Osteoblast (primary cell): ENCODE measurements at regions not wholly inside any gene's neighbourhood (a gene's known extent, or its start where the extent isn't known, plus 50 kb on each side); places are given as distances from the start of the nearest gene placed in this dataset.

Experiments used
- DNase-seq: peaks from one replicate; pipeline ENCODE4 v3.0.0; 2011; ENCODE audit warnings: low spot score, mixed read lengths; ENCODE audit not compliant: insufficient read length; ENCODE audit errors: missing footprints
- H2AFZ ChIP-seq: 2 replicates; pipeline ENCODE4 v1.6.0; 2011; ENCODE audit warnings: mild to moderate bottlenecking, low read length
- H3K27ac ChIP-seq: 2 replicates; pipeline ENCODE4 v1.5.1; 2011; ENCODE audit warnings: mild to moderate bottlenecking, low read depth, low read length, moderate library complexity
- H3K27me3 ChIP-seq: 2 replicates; pipeline ENCODE4 v1.6.0; 2012; ENCODE audit warnings: mild to moderate bottlenecking, control low read depth, inconsistent platforms, low read length, moderate library complexity; ENCODE audit not compliant: insufficient read depth
- H3K36me3 ChIP-seq: 2 replicates; pipeline ENCODE4 v1.5.1; 2011; ENCODE audit warnings: mild to moderate bottlenecking, low read length, control low read depth, moderate library complexity; ENCODE audit not compliant: insufficient read depth
- H3K4me1 ChIP-seq: 2 replicates; pipeline ENCODE4 v1.5.1; 2011; ENCODE audit warnings: mild to moderate bottlenecking, low read length, control low read depth, moderate library complexity; ENCODE audit not compliant: insufficient read depth
- H3K4me2 ChIP-seq: 2 replicates; pipeline ENCODE4 v1.6.0; 2011; ENCODE audit warnings: mild to moderate bottlenecking, low read length; ENCODE audit not compliant: insufficient read depth
- H3K4me3 ChIP-seq: fragments of 200-600 bp; sonication (generic); 3 replicates; pipeline ENCODE4 v1.5.1; 2012; ENCODE audit warnings: mild to moderate bottlenecking, low read length, inconsistent platforms; ENCODE audit not compliant: insufficient read depth
- H3K79me2 ChIP-seq: 2 replicates; pipeline ENCODE4 v1.6.0; 2012; ENCODE audit warnings: mild to moderate bottlenecking, low read length, control low read depth, inconsistent platforms; ENCODE audit not compliant: insufficient read depth
- H3K9me3 ChIP-seq: 2 replicates; pipeline ENCODE4 v1.5.1; 2011; ENCODE audit warnings: low read depth, low read length, control low read depth
- H4K20me1 ChIP-seq: 2 replicates; pipeline ENCODE4 v1.6.0; 2012; ENCODE audit warnings: mild to moderate bottlenecking, low read length, control low read depth; ENCODE audit not compliant: insufficient read depth
- TF ChIP-seq, protein P1 (sequence below): IDR thresholded peaks from 2 replicates; pipeline ENCODE4 v1.5.1; 2011; ENCODE audit warnings: mild to moderate bottlenecking, low read depth, low read length, moderate library complexity; ENCODE audit errors: extremely low read depth

DNA sequence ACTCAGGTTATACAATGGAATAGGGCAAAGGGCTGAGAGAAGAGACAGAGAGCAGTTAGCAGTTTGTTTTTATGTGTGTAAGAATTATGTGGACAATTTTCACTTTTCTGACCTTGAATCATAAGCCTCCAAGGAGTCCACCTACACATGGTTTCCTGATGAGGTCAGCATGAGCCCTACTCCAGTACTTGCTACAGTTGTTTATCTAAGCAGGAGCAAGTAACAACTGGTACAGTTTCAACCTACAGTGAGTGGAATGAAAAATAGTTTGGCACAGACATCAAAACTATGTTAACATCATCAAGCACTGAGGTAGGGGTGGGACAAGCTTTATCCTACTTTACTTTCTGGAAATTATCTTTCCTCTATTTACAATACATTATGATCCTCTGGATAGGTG, 426.7 kb upstream of the ID4 start:
- TF ChIP-seq, protein P1, sequence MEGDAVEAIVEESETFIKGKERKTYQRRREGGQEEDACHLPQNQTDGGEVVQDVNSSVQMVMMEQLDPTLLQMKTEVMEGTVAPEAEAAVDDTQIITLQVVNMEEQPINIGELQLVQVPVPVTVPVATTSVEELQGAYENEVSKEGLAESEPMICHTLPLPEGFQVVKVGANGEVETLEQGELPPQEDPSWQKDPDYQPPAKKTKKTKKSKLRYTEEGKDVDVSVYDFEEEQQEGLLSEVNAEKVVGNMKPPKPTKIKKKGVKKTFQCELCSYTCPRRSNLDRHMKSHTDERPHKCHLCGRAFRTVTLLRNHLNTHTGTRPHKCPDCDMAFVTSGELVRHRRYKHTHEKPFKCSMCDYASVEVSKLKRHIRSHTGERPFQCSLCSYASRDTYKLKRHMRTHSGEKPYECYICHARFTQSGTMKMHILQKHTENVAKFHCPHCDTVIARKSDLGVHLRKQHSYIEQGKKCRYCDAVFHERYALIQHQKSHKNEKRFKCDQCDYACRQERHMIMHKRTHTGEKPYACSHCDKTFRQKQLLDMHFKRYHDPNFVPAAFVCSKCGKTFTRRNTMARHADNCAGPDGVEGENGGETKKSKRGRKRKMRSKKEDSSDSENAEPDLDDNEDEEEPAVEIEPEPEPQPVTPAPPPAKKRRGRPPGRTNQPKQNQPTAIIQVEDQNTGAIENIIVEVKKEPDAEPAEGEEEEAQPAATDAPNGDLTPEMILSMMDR, result no peak
- Histone ChIP-seq H3K27me3 (no peaks in the 10 kb centered on the region), H3K27ac (no peak overlapping the region), H3K4me3 (no peak overlapping the region), H4K20me1 (no peaks in the 10 kb centered on the region), H3K36me3 (no peaks in the 10 kb centered on the region), H2AFZ (no peak overlapping the region), H3K9me3 (peaks cover 2% of the 10 kb centered on the region), H3K4me1 (peaks cover 12% of the 10 kb centered on the region), H3K4me2 (peak overlapping the region; percentile 15), H3K79me2 (no peaks in the 10 kb centered on the region)
- no peak for DNase-seq

DNA sequence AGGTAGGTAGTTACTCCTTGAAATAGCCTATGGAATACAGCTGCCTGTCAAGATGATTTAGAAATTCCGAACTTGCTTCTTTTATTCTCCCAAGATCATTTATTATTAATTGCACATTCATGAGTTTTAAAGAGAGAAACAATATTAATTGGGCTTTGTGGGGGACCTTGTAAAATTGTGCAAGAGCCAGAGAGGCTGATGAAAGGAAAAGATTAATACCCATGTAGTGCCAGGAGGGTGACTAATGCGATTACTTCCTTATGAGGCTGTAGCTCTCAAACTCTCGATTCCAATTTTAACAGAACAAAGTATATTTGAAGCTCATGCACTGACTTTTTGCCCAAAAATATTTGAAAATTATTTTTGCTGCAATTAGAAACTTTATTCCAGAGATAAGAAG, 423.8 kb upstream of the ID4 start:
- no peaks in the 10 kb centered on the region for H3K36me3 ChIP-seq
- H3K4me1 ChIP-seq, result peaks cover 19% of the 10 kb centered on the region
- no peaks in the 10 kb centered on the region for H3K9me3 ChIP-seq
- H3K27me3 ChIP-seq, result no peaks in the 10 kb centered on the region
- TF ChIP-seq, protein P1, result no peak
- H4K20me1 ChIP-seq, result no peaks in the 10 kb centered on the region
- no peak overlapping the region for H3K27ac ChIP-seq
- no peak overlapping the region for H3K4me2 ChIP-seq
- DNase-seq, result no peak
- no peaks in the 10 kb centered on the region for H3K79me2 ChIP-seq
- no peak overlapping the region for H3K4me3 ChIP-seq
- no peak overlapping the region for H2AFZ ChIP-seq

DNA sequence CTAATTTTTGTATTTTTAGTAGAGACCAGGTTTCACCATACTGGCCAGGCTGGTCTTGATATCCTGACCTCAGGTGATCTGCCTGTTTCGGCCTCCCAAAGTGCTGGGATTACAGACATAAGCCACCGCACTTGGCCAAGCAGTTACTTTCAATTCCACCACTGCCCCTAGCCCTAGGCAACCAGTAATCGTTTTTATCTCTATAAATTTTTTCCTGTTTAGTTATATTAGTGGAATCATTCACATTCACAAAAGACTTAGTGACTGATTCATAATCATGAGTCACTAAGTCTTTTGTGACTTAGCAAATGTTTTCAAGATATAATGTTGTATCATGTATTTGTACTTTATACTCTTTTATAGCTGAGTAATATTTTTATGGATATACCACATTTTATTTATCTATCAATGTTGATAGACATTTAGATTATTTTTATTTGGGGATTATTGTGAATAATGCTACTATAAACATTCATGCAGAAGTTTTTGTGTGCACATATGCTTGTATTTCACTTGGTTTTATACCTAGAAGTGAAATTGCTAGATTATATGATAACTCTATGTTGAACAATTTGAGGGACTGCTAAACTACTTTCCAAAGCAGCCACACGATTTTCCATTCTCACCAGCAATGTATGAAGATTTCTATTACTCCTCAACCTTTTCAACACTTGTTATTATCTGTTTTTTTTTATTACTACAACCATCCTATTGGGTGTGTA, 421.4 kb upstream of the ID4 start:
- Histone ChIP-seq H4K20me1 (no peaks in the 10 kb centered on the region), H2AFZ (no peak overlapping the region), H3K4me2 (peak overlapping the region; percentile 41), H3K9me3 (no peaks in the 10 kb centered on the region), H3K4me3 (no peak overlapping the region), H3K79me2 (no peaks in the 10 kb centered on the region), H3K27ac (no peak overlapping the region), H3K4me1 (peaks cover 10% of the 10 kb centered on the region), H3K36me3 (no peaks in the 10 kb centered on the region), H3K27me3 (no peaks in the 10 kb centered on the region)
- DNase-seq, result no peak
- TF ChIP-seq, protein P1, result no peak

DNA sequence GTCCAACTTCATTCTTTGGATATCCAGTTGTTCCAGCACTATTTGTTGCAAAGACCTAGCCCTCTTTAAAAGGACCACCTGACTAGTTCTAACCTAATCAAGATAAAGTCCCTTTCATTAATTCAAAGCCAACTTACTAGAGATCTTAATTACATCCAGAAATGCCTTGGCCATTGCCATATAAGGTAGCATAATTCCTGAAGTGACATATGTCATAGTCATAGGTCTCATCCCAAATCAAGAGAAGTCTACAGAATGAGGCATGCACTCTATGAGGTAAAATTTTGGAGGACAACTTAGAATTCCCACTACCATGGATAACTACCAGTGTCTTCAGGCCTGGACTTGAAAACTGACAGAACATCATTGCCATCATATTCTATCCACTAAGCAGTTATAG, 420.4 kb upstream of the ID4 start:
- H3K27me3 ChIP-seq, result no peaks in the 10 kb centered on the region

More for the DNA sequence above, 420.4 kb upstream of the ID4 start:
- Histone ChIP-seq H2AFZ (no peak overlapping the region), H3K36me3 (no peaks in the 10 kb centered on the region), H3K4me1 (peaks cover 10% of the 10 kb centered on the region), H3K9me3 (no peaks in the 10 kb centered on the region), H4K20me1 (no peaks in the 10 kb centered on the region), H3K27ac (no peak overlapping the region), H3K4me2 (no peak overlapping the region), H3K79me2 (no peaks in the 10 kb centered on the region), H3K4me3 (no peak overlapping the region)
- DNase-seq, result no peak
- TF ChIP-seq, protein P1, result no peak
